ENCODE measurements at regions not wholly inside any gene's neighbourhood (a gene's known extent, or its start where the extent isn't known, plus 50 kb on each side); places are given as distances from the start of the nearest gene placed in this dataset.

DNA sequence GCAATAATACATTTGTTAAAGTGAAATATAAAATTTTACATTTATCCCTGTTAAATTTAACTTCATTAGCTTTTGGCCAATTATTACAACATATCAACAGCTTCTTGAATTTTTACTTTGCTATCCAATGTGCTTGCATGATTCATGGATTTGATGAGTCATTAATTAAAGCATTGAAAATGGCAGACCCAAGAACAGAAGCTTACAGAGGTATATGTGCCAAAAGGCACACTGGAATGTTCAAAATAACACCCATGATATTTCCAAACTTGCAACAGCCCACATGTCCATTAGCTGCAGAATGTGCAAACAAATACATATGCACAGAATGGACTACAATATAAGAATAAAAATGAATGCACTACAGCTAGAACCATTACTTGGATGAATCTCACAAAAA is 76.4 kb upstream of the MAN1A2 start (continued):
- TF ChIP-seq, protein P1, sequence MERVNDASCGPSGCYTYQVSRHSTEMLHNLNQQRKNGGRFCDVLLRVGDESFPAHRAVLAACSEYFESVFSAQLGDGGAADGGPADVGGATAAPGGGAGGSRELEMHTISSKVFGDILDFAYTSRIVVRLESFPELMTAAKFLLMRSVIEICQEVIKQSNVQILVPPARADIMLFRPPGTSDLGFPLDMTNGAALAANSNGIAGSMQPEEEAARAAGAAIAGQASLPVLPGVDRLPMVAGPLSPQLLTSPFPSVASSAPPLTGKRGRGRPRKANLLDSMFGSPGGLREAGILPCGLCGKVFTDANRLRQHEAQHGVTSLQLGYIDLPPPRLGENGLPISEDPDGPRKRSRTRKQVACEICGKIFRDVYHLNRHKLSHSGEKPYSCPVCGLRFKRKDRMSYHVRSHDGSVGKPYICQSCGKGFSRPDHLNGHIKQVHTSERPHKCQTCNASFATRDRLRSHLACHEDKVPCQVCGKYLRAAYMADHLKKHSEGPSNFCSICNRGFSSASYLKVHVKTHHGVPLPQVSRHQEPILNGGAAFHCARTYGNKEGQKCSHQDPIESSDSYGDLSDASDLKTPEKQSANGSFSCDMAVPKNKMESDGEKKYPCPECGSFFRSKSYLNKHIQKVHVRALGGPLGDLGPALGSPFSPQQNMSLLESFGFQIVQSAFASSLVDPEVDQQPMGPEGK (tag by site-specific recombination; IDR thresholded peaks at IDR 0.05) = no peak
- TF ChIP-seq, protein P2, sequence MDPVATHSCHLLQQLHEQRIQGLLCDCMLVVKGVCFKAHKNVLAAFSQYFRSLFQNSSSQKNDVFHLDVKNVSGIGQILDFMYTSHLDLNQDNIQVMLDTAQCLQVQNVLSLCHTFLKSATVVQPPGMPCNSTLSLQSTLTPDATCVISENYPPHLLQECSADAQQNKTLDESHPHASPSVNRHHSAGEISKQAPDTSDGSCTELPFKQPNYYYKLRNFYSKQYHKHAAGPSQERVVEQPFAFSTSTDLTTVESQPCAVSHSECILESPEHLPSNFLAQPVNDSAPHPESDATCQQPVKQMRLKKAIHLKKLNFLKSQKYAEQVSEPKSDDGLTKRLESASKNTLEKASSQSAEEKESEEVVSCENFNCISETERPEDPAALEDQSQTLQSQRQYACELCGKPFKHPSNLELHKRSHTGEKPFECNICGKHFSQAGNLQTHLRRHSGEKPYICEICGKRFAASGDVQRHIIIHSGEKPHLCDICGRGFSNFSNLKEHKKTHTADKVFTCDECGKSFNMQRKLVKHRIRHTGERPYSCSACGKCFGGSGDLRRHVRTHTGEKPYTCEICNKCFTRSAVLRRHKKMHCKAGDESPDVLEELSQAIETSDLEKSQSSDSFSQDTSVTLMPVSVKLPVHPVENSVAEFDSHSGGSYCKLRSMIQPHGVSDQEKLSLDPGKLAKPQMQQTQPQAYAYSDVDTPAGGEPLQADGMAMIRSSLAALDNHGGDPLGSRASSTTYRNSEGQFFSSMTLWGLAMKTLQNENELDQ (tag by site-specific recombination; IDR thresholded peaks at IDR 0.05; ENCODE audit: low read depth) = no peak
- no peak for TF ChIP-seq KLF16 (tag by site-specific recombination; IDR thresholded peaks at IDR 0.05)

DNA sequence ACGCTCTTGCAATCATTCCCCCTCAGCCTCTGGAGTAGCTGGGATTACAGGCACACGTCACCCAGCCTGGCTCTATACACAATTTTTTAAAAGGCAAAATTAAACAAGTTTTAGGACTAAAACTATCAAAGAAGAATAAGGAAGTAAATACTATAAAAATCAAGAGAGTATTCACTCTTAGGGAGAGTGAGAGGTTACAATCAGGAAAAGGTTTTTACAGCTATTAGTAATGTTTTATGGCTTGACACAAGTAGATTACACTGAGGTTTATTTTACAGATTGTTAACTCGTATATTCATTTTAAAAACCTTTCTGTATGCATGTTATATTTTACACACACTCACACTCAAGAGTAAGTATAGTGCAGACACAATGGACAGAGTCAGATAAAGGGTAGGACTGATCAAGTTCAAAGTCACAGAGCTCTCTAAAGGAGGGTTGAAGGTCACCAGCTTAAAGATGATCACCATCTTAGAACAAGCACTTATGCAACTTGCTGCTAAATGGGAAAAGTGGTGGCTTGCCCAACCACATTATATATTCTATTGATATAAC is 77.9 kb upstream of the MAN1A2 start:
- CTCF ChIA-PET = interaction anchor here (0.5 to 1.1 kb wide), 2 partner anchors 176 to 582 kb away, joined by 3 to 4 read pairs; no protein-coding TSS in a partner anchor
- Histone ChIP-seq H3K36me3 (ENCODE audit: control insufficient read depth in 2 of 2, insufficient read depth in 1 of 2, low read length in 2 of 2) (no peaks in the 10 kb centered on the region), H3K4me3 (ENCODE audit: low read depth, low read length) (no peak overlapping the region), H3K9me3 (ENCODE audit: control insufficient read depth, insufficient read depth, low read depth, low read length) (no peaks in the 10 kb centered on the region), H3K27ac (ENCODE audit: extremely low read depth, low read depth, low read length) (no peak overlapping the region), H3K4me1 (ENCODE audit: control insufficient read depth, insufficient read depth, low read length) (no peaks in the 10 kb centered on the region)
- POLR2A ChIA-PET = interaction anchor here (0.6 to 1.2 kb wide), 2 partner anchors 78 to 1776 kb away, joined by 3 to 4 read pairs; partner anchors contain the start of gene MAN1A2
- TF ChIP-seq, protein P3, sequence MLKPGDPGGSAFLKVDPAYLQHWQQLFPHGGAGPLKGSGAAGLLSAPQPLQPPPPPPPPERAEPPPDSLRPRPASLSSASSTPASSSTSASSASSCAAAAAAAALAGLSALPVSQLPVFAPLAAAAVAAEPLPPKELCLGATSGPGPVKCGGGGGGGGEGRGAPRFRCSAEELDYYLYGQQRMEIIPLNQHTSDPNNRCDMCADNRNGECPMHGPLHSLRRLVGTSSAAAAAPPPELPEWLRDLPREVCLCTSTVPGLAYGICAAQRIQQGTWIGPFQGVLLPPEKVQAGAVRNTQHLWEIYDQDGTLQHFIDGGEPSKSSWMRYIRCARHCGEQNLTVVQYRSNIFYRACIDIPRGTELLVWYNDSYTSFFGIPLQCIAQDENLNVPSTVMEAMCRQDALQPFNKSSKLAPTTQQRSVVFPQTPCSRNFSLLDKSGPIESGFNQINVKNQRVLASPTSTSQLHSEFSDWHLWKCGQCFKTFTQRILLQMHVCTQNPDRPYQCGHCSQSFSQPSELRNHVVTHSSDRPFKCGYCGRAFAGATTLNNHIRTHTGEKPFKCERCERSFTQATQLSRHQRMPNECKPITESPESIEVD (tag by site-specific recombination; IDR thresholded peaks at IDR 0.05) = peak; percentile 49
- TF ChIP-seq ZBTB8A (tag by site-specific recombination; IDR thresholded peaks at IDR 0.05) = no peak

DNA sequence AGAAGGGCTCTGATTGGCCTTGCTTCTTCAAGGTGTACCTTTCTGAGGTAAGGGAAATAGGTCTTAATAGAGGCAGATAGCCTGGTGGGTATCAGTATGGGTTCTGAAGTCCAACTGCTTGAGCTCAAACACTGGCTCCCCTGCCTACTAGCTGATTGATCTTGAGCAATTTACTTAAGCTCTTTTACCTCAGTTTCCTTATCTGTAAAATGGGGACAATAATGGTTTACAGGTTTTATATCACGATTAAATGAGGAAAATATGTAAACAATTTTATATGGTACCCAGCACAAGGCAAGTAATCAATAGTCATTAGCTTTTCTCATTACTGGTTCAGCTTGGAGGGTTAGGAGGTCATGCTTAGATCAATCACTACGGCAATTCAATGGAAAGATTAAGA is 75.8 kb upstream of the VTCN1 start:
- ChIA-PET CTCF (interaction anchor here (0.6 to 3.5 kb wide), 5 partner anchors 158 to 1080 kb away, joined by 3 to 101 read pairs (median 4); no protein-coding TSS in a partner anchor), POLR2A (interaction anchor here (0.5 kb wide), 1 partner anchor 13 kb away, joined by 3 read pairs; no protein-coding TSS in a partner anchor)
- Histone ChIP-seq H3K4me3 (ENCODE audit: low read depth, low read length) (no peak overlapping the region), H3K36me3 (ENCODE audit: control insufficient read depth in 2 of 2, insufficient read depth in 1 of 2, low read length in 2 of 2) (no peaks in the 10 kb centered on the region), H3K4me1 (ENCODE audit: control insufficient read depth, insufficient read depth, low read length) (no peaks in the 10 kb centered on the region), H3K27ac (ENCODE audit: extremely low read depth, low read depth, low read length) (no peak overlapping the region), H3K9me3 (ENCODE audit: control insufficient read depth, insufficient read depth, low read depth, low read length) (no peaks in the 10 kb centered on the region)
- TF ChIP-seq ZNF747 (tag by site-specific recombination; IDR thresholded peaks at IDR 0.05) (no peak), ZNF140 (tag by site-specific recombination; IDR thresholded peaks at IDR 0.05) (no peak), ZNF792 (tag by site-specific recombination; IDR thresholded peaks at IDR 0.05) (no peak), ZBTB1 (tag by site-specific recombination; IDR thresholded peaks at IDR 0.05) (no peak), ZNF558 (tag by site-specific recombination; IDR thresholded peaks at IDR 0.05) (no peak), ZNF19 (tag by site-specific recombination; IDR thresholded peaks at IDR 0.05; ENCODE audit: low read depth) (no peak), ZNF37A (tag by site-specific recombination; IDR thresholded peaks at IDR 0.05) (no peak), ZNF660 (tag by site-specific recombination; IDR thresholded peaks at IDR 0.05) (no peak), ZNF175 (tag by site-specific recombination; IDR thresholded peaks at IDR 0.05) (no peak)
- TF ChIP-seq, protein P3 (tag by site-specific recombination; IDR thresholded peaks at IDR 0.05) = no peak
- TF ChIP-seq, protein P4, sequence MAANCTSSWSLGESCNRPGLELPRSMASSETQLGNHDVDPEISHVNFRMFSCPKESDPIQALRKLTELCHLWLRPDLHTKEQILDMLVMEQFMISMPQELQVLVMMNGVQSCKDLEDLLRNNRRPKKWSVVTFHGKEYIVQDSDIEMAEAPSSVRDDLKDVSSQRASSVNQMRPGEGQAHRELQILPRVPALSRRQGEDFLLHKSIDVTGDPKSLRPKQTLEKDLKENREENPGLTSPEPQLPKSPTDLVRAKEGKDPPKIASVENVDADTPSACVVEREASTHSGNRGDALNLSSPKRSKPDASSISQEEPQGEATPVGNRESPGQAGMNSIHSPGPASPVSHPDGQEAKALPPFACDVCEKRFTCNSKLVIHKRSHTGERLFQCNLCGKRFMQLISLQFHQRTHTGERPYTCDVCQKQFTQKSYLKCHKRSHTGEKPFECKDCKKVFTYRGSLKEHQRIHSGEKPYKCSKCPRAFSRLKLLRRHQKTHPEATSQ (tag by site-specific recombination; IDR thresholded peaks at IDR 0.05) = no peak
- TF ChIP-seq, protein P5, sequence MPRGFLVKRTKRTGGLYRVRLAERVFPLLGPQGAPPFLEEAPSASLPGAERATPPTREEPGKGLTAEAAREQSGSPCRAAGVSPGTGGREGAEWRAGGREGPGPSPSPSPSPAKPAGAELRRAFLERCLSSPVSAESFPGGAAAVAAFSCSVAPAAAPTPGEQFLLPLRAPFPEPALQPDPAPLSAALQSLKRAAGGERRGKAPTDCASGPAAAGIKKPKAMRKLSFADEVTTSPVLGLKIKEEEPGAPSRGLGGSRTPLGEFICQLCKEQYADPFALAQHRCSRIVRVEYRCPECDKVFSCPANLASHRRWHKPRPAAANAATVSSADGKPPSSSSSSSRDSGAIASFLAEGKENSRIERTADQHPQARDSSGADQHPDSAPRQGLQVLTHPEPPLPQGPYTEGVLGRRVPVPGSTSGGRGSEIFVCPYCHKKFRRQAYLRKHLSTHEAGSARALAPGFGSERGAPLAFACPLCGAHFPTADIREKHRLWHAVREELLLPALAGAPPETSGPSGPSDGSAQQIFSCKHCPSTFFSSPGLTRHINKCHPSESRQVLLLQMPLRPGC (tag by site-specific recombination; IDR thresholded peaks at IDR 0.05) = no peak
- TF ChIP-seq, protein P6, sequence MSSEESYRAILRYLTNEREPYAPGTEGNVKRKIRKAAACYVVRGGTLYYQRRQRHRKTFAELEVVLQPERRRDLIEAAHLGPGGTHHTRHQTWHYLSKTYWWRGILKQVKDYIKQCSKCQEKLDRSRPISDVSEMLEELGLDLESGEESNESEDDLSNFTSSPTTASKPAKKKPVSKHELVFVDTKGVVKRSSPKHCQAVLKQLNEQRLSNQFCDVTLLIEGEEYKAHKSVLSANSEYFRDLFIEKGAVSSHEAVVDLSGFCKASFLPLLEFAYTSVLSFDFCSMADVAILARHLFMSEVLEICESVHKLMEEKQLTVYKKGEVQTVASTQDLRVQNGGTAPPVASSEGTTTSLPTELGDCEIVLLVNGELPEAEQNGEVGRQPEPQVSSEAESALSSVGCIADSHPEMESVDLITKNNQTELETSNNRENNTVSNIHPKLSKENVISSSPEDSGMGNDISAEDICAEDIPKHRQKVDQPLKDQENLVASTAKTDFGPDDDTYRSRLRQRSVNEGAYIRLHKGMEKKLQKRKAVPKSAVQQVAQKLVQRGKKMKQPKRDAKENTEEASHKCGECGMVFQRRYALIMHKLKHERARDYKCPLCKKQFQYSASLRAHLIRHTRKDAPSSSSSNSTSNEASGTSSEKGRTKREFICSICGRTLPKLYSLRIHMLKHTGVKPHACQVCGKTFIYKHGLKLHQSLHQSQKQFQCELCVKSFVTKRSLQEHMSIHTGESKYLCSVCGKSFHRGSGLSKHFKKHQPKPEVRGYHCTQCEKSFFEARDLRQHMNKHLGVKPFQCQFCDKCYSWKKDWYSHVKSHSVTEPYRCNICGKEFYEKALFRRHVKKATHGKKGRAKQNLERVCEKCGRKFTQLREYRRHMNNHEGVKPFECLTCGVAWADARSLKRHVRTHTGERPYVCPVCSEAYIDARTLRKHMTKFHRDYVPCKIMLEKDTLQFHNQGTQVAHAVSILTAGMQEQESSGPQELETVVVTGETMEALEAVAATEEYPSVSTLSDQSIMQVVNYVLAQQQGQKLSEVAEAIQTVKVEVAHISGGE (tag by site-specific recombination; conservative IDR thresholded peaks at IDR 0.05; ENCODE audit: low read depth) = no peak
